NCI-H1436 treated with DMSO at 0.1 percent for 48 hours (cell line): ENCODE measurements at regions not wholly inside any gene's neighbourhood (a gene's known extent, or its start where the extent isn't known, plus 50 kb on each side); places are given as distances from the start of the nearest gene placed in this dataset.

Experiments
- DNase-seq: peaks from one replicate; lab custom pipeline; 2025; lab: John Stamatoyannopoulos, UW

DNA sequence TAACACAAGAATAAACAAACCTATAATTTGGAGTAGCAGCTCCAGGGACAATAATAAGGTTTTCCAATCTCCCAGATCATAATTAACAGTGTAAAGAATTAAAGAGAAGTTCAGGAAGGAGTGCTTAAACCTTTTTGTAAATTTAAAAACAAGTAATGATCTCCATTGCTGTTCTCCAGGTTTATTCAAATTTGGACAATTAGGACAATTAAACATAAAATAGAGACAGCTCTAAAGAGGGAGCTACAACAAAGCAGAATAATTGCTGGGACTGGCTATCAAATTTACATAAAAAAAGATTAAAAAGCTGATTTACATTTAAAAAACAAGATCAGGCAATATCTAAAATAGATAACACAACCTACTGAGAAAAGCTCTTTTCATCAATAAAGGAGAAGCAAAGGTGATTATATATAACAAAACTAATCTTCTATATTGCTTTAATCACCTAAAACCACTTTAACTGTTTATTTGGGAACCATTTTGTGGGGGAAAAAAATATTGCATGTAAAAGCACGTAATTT lies 80.1 kb upstream of the CREB1 start:
- DNase-seq, result no peak

DNA sequence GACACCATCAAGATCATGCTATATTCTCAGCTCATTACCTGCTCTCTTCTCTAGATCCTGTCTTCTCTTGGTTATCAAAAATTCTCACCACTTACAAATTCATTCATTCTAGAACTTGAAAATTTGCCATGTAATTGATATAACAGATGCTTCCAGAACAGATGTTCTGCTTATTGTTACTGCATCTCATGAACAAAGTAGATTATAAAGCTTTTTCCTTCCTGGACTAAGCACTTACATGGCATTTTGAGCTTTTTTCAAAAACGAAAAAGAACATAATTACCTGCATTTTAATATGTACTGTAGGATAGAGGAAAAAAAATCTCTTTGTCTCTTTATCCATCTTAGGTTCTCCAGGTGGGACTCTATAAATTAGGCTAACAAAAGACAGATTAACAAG lies 79.6 kb upstream of the CREB1 start:
- no peak for DNase-seq

DNA sequence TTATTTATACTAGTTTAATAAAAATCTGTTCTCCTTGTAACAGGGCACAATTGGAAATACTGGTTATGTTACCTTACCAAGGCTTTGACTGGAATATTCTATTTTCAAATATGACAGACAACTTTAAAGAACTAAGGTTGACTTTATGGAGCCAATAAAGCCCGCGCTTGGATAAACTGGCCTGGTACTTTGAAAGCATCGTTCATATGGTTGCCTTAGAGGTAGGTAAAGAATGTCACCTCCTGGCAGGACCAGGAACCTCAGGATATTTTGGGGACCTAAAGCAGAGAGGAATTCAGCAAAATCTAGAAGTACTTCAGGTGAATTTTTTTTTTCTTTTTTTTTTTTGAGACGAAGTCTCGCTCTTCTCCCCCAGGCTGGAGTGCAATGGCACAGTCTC lies 71.2 kb upstream of the CREB1 start:
- no peak for DNase-seq

DNA sequence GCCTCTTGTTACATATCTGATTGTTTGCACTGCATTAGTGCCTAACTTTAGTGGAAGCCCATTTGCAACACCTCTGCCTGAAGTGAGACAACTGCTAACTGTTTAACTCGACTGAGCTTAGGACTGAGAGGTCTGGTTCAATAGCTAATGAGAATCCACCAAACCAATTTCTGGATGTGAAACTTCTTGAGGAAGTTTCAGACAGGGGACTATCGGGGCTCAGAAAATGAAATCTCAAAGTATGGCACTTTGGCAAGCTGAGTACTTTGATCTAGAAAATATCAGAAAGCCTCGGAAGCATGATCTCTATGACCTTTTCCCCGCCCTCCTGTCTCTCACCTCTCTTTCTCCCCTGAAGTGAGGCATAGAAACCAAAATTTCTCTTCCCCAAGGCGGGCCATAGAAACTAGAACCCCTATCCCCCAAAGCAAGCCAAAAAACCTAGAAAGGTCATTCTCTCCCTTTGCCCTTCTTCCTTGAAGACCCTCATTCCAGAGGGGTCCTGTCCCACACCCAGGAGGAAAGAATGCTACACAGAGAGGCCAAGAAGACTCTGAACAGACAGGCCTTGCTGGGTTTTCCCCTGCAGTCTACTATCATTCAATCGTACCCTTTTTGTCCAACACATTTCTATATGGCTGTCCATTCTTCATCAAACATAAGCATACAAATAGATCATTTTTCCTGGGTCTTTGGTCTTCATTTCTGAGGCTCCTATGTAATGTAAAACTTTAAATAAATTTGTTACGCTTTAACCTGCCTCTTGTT lies 69.6 kb upstream of the CREB1 start:
- no peak for DNase-seq

DNA sequence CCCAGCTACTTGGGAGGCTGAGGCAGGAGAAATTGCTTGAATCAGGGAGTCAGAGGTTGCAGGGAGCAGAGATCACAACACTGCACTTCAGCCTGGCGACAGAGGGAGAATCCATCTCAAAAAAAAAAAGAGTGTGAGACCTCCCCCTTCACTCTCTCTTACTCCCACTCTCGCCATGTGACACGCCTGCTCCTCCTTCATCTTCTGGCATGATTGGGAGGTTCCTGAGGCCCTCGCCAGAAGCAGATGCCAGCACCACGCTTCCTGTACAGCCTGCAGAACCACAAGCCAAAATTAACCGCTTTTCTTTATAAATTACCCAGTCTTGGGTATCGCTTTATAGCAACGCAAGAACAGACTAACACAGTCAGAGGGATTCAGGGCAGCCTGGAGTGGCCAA lies 66.3 kb upstream of the CREB1 start:
- DNase-seq, result no peak

DNA sequence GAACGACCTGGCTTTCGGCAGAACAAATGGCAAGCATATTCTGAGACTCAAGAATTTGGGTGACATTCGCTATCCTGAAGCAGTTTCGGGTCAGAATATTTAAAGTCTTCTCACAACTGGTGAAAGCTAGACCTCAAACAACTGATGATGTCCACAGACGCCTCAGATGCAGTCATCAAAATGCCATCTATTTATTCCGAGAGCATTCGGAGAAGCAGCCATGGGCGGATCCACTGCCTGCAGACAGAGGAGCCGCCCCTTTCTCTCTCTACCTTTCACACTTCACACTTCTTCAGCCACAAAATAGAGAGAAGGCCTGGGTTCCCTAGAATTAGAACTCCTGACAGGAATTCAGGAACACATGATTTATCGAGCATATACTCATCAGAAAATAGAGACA lies 65.8 kb upstream of the CREB1 start:
- no peak for DNase-seq

DNA sequence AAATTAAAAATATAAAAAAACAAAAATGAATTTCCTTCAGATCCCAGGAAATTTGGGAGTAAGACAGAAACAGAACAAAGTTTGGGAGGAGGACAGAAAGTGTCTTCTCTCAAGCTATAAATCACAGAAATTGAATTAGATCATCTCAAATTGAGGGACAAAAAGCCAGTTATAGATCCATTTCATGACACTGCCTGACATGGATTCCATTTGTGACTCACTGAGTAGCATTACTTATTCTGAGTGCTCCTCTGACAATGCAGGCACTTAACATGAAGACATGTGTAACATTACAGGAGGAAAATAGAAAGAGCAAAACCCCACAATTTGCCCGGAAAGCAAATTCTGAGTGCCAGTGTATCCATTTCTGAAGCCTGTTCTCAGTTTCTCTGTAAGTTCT lies 63.9 kb upstream of the CREB1 start:
- DNase-seq, result no peak

DNA sequence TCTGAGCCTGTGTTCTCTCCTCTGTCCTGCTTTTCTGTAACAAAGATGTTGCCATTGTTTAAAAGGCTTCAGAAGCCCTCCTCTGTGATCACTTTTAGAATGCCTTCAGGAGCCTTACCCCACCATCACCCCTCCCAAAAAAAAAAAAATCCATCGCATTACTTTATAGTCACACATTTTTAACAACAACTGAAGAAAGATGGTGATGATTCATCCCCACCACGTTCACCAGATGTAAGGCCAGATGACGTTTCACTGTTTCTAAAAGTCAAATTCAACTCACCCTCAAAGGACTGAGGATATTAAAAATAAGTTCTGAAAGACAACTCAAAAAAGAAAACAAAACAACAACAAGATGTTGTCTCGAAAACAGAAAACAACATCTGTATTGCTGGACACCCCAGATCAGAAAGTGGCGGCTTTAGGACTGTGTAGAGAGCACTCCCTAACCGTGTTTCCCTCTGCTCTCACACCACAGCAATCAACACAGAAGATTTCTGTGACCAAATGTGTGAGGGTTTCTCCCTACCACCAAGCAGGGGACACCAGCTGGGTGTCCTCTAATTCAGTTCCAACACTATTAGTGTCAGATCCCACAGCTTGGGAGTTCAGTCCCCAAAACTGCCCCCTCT lies 61.9 kb upstream of the CREB1 start:
- DNase-seq, result no peak

DNA sequence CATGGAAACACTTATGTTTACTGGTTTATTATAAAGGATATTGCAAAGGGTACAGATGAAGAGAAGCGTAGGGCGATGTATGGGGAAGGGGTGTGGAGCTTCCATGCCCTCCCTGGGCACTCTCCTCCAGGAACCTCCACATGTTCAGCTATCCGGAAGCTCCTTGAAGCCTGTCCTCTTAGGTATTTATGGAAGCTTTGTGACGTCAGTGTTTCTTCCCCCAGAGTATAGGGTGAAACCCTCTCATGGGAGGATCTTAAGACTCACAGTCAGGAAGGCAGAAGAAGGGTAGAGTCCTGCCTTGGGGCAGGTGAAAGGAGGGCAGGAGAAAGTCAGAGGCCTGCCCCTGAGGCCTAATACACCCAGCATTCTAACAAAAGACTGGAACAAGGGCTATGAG lies 61.3 kb upstream of the CREB1 start:
- DNase-seq, result no peak

DNA sequence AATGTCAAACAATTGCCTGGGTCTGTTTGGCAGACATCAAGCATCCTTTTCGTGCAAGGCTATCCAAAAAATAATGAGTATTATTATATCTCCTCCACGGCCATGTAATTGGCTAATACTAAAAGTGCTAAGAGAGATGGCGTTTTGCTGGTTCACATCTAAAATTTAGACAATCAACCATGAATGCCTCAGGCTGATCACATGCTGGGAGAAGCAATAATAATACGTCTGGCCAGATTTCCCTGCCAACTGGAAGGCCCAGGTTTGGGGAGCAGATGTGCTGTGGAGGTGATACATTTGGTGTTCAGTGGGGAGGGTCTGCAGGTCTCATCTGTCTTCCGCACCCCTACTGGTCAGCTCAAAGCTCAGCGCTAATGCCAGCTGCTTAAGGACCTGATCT lies 60.3 kb upstream of the CREB1 start:
- DNase-seq, result no peak

DNA sequence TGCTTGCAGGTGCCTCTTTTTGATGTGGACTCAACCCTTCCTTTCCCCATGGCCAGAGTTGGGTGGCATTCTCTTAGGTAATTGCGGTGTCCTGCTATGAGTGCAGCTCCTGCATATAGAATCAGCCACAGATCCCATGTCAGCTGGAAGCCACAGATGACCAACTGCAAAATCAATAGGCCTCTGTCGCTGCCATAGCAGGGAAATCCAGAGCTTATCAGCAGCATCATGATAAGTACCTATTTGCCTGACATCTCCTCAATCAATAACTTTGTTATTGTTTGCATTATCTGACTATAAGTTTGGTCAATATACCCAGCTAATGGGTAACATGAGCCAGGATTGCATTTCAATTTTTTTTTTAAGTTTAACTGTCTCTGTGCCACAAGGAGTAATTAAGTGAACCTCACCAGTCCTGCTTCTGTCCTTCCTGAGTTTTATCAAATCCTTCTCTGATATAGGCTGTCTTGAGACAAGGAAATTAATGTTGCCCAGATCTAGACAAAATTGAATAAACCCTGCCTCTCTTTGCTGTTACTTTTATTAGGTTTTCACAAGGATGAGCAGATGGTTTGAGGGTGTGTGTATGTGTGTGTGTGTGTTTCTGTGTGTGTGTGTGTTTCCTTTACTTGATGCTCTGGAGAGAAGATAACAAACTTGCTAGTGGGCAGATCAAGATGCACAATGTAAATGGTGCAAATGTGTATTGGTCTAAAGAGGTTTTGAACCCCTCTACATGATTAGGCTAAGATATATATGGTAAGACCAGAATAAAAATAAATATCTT lies 59.6 kb upstream of the CREB1 start:
- no peak for DNase-seq

DNA sequence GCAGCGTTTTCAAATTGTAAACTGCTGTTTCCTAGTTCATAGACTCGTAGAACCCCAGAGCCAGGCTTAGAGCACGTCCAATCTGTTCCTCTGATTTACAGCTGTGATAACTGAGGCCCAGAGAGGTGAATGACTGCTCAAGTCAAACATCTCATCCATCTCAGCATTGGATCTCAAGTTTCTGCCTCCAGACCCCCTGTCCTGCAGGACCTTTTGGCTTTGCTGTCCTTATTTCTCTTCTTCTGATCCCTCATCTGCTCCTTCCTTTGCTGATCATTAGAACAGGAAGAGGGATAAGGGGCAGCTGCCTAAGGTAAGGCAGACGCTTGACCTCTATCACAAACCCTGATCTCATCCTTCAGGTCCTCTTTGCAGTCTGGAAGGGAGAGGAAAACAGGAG lies 58.5 kb upstream of the CREB1 start:
- DNase-seq, result no peak

DNA sequence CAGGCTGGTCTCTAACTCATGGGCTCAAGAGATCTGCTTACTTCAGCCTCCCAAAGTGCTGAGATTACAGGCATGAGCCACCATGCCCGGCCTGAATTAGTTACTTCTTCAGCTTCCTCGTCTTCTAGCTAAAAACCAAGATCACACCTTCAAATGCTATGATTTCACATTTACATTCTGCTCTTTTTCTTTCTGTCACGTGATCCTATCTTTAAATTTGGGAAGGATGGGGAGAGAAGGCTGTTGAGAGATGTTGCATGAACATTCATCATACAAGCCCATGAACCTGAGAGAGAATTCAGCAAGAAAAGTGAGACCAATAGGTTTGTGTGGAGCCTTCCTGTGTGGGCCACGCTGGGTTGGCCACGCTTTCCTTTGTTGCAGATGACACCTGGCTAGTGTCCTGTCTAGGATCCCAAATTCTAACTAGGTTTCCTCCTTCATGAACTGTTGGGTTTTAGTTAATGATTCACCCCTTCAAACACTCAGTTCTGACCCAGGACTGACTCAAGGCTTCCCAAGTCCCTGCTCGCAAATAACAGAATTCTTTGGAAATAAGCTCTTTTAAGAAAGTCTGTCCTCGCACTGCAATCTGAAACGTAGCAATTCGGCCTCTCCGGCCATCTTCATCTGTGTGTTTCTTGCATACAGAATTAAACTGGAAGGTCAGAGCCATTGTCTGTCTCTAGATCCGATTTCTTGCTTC lies 57.3 kb upstream of the CREB1 start:
- no peak for DNase-seq

DNA sequence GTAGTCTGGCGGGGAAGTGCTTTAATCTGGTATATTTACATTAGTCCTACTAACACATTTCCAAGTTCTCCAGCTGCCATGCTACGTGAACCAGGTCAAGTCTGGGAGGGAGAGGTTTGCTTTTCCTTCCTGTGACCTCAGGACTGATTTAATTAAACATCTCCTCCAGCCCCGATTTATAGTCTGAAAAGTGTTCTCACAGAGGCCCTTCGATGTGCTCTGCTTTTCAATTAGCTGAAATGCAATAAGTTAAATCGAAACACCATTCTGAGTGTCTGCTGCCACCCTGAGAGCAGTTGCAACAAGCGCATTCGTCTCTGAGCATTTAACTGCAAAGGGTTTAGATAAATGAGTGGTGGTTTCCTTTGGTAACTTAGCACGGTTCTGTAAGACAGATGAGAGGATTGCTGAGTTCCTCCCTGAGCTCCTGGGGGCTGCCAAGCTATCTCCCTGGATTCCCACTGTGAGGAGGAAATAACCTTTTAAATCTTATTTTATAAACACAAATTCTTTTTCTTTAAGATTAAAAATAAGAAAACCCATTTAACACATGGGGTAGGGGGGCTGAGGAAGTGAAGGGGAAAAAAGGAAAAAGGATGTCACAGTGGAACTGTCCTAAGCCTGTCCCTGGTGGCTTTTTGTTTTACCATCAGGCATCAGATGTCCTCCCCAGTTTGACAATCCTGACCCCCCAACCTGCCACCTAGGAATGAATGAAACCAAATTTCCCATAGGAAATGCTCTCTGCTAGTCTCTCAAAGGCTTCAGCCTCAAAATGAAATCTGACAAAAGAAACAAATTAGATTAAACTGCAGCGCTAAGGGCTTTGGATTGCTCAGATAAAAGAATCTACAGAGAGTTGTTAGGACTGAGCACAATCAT lies 56.5 kb upstream of the CREB1 start:
- peak; percentile 87 for DNase-seq

DNA sequence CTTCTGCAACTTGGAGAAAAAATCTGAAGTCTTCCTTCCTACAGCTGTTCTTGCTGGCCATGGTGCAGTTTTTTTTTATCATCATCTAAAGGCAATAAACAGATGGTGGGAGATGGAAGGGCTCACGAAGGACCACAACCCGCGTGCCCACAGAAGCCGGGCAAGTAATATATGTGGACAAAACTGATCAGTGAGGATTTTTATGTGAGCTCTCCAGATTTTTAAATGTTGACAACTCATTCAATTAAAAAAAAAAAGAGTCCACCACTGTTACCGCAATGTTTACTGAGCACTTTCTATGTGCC lies 55.9 kb upstream of the CREB1 start:
- DNase-seq, result no peak

DNA sequence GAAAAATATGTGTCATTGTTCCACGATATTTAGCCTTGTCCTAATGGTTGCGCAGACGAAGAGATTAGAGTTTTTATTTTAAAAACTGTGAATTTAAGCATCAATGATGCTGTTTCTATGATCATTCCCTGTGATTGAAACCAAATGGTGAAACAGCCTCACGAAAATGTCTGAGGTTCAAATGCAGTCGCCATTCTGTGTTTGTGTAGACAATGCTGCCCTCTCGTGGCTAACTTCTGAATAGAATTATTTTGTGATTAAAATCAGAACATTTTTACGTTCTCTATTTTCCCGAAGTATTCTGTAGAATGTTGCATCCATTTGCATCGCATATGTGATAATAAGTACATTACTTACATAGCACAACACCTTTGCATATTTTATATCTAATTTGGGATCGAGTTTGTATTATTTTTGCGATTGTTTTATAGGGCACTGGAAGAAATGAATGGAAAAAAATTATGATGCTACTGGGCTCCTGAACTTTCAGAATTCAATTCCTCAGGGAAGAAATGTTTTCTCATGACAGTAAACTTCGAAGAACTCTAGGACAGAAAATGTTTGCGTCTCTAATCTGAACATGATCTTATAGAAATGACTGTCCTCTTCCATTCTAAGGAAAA lies 54.8 kb upstream of the CREB1 start:
- DNase-seq, result no peak

DNA sequence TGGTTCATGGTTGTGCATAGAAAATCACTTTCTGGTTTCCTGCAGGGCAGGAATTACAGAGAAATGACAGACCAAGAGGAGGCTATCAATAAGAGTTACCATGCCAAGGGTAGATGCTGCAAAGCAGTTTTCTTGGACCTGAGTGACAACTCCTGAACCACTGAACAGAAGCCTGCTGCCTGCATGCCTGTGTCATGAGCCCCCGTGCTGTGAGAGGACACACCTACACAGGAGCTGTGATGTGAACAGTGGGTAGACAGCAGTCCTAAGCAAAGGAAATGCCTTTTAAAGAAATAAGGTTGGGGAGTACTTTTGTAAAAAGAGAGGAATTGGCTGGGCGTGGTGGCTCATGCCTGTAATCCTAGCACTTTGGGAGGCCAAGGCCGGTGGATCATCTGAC lies 54.2 kb upstream of the CREB1 start:
- DNase-seq, result no peak

DNA sequence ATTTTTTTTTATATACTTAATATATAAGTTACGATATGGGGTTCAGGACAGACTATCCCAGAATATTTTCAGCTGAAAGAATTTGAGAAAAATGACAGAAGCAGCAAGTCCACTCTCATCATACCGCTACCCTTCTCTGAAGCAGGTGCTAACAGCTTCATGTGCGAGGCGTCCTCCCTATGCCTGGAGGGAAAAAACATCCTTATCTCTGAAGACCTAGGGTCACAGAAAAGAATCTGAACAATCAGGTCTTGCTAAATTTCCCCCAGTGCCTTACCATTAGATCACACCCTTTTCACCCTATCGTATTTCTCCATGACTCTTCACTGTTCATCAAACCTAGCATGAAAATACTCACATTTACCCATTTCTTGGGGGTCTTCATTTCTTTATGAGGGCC lies 51.9 kb upstream of the CREB1 start:
- DNase-seq, result no peak

DNA sequence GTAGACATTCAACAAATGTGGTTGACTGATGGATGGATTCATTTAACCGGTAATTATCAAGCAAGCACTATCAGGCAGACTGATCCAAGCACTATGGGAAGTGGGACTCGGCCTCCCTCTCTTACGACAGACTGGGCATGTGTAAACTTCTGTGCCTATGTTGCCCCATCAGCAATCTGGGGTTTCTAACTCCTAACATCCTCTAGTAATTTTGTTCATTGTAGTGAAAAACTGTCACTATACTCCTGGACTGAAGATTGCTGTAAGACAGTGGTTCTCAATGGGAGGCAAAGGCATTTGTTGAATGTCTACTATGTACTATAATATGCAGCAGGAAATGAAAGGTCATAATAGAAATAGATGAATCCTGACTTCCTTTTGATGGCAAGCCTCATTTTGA lies 51.2 kb upstream of the CREB1 start:
- DNase-seq, result no peak

DNA sequence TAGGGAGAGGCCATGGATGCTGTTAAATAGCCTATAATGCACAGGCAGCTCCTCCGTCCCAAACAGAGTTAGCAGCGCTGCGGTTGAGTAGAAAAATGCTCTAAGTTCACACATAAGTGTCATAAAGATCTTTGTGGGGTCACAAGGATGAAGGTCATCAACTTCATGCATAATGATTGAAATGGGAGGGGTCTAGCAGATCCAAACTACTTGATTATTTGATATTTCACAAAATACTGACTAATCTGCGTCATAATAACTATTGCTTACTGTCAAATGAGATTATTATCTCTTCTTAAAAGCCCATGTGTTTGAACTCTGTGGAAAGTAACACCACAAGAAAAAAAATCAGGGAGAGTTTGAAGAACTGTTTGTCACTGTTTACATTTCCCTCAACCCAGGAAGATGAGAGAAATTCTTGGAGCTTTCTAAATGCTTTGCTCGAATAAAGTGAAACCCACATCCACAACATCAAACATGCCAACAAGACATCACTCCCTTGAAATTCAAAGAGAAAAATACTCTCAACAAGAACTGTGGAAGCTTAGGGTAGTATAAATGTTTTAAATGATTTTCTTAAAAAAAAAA lies 50.5 kb upstream of the CREB1 start:
- no peak for DNase-seq
